ENCODE measurements at regions not wholly inside any gene's neighbourhood (a gene's known extent, or its start where the extent isn't known, plus 50 kb on each side); places are given as distances from the start of the nearest gene placed in this dataset.
"Not testable (repeated sequence)": the region's sequence is repeated elsewhere in the genome, so short reads cannot be mapped to it uniquely, and the experiment has no call there.

- no peak for DNase-seq (ENCODE audit: low read depth)
Observed at GRCh38 chr3:115204475-115204874, 57.4 kb upstream of the ZBTB20 start.

GRCh38 chr3:115208066-115208750 lies 61.1 kb upstream of the ZBTB20 start:
- DNase-seq (ENCODE audit: low read depth): no peak

GRCh38 chr3:115211810-115212492 lies 64.9 kb upstream of the ZBTB20 start:
- no peak for DNase-seq (ENCODE audit: low read depth)

- DNase-seq (ENCODE audit: low read depth): no peak
Observed at GRCh38 chr3:115212615-115213014, 65.5 kb upstream of the ZBTB20 start.

GRCh38 chr3:115213052-115213451 lies 66.0 kb upstream of the ZBTB20 start:
- DNase-seq (ENCODE audit: low read depth): not testable (repeated sequence)

- no peak for DNase-seq (ENCODE audit: low read depth)
Observed at GRCh38 chr3:115217292-115217677, 70.2 kb upstream of the ZBTB20 start.

- DNase-seq (ENCODE audit: low read depth): peak; percentile 76
Observed at GRCh38 chr3:115217678-115218451, 70.8 kb upstream of the ZBTB20 start.

- no peak for DNase-seq (ENCODE audit: low read depth)
Observed at GRCh38 chr3:115218859-115219258, 71.8 kb upstream of the ZBTB20 start.

- no peak for DNase-seq (ENCODE audit: low read depth)
Observed at GRCh38 chr3:115224687-115225086, 77.6 kb upstream of the ZBTB20 start.

GRCh38 chr3:115226844-115227445 lies 79.9 kb upstream of the ZBTB20 start:
- no peak for DNase-seq (ENCODE audit: low read depth)

GRCh38 chr3:115227461-115227860 lies 80.4 kb upstream of the ZBTB20 start:
- DNase-seq (ENCODE audit: low read depth): no peak

GRCh38 chr3:115228266-115228665 lies 81.2 kb upstream of the ZBTB20 start:
- DNase-seq (ENCODE audit: low read depth): peak; percentile 17

GRCh38 chr3:115232167-115232566 lies 85.1 kb upstream of the ZBTB20 start:
- no peak for DNase-seq (ENCODE audit: low read depth)

GRCh38 chr3:115233021-115233420 lies 85.9 kb upstream of the ZBTB20 start:
- no peak for DNase-seq (ENCODE audit: low read depth)

- DNase-seq (ENCODE audit: low read depth): no peak
Observed at GRCh38 chr3:115236496-115236895, 89.4 kb upstream of the ZBTB20 start.

- DNase-seq (ENCODE audit: low read depth): peak; percentile 98
Observed at GRCh38 chr3:115239717-115240116, 92.6 kb upstream of the ZBTB20 start.

- no peak for DNase-seq (ENCODE audit: low read depth)
Observed at GRCh38 chr3:115244350-115244749, 97.3 kb upstream of the ZBTB20 start.

- DNase-seq (ENCODE audit: low read depth): peak; percentile 96
Observed at GRCh38 chr3:115245438-115245837, 98.3 kb upstream of the ZBTB20 start.

- no peak for DNase-seq (ENCODE audit: low read depth)
Observed at GRCh38 chr3:115245899-115246298, 98.8 kb upstream of the ZBTB20 start.

GRCh38 chr3:115246461-115247020 lies 99.5 kb upstream of the ZBTB20 start:
- DNase-seq (ENCODE audit: low read depth): no peak

- peak; percentile 85 for DNase-seq (ENCODE audit: low read depth)
Observed at GRCh38 chr3:115248274-115248673, 101.2 kb upstream of the ZBTB20 start.

- peak; percentile 37 for DNase-seq (ENCODE audit: low read depth)
Observed at GRCh38 chr3:115251509-115251908, 104.4 kb upstream of the ZBTB20 start.

Data from ELR (cell line).